ENCODE measurements at regions not wholly inside any gene's neighbourhood (a gene's known extent, or its start where the extent isn't known, plus 50 kb on each side); places are given as distances from the start of the nearest gene placed in this dataset.

- TF ChIP-seq POLR2AphosphoS5 (IDR thresholded peaks at IDR 0.05) (no peak), CTCF (IDR thresholded peaks at IDR 0.05) (no peak), POLR2A (IDR thresholded peaks at IDR 0.05) (no peak), EP300 (IDR thresholded peaks at IDR 0.05) (no peak)
These were observed 316.8 kb downstream of the NAF1 start for GRCh38 chr4:162849937-162850336.
